KMS-11 (cell line): ENCODE measurements at regions not wholly inside any gene's neighbourhood (a gene's known extent, or its start where the extent isn't known, plus 50 kb on each side); places are given as distances from the start of the nearest gene placed in this dataset.
"Not testable (repeated sequence)": the region's sequence is repeated elsewhere in the genome, so short reads cannot be mapped to it uniquely, and the experiment has no call there.

Experiments
- H2AFZ ChIP-seq: fragments of 200-600 bp; sonication (generic); 2 replicates; pipeline ENCODE4 v1.6.1; 2016; ENCODE audit warnings: antibody characterized with exemption, mixed run types, low read depth
- H3K27ac ChIP-seq: fragments of 200-600 bp; sonication (generic); 2 replicates; pipeline ENCODE4 v1.6.1; 2016; ENCODE audit warnings: mild to moderate bottlenecking, mixed run types
- H3K27me3 ChIP-seq: fragments of 200-600 bp; sonication (generic); 2 replicates; pipeline ENCODE4 v1.6.1; 2017; ENCODE audit warnings: mild to moderate bottlenecking, low read depth, mixed run types, moderate library complexity; ENCODE audit not compliant: insufficient read depth
- H3K36me3 ChIP-seq: fragments of 200-600 bp; sonication (generic); 2 replicates; pipeline ENCODE4 v1.6.1; 2017; ENCODE audit warnings: mild to moderate bottlenecking, mixed run types; ENCODE audit not compliant: insufficient read depth
- H3K4me1 ChIP-seq: fragments of 200-600 bp; sonication (generic); 2 replicates; pipeline ENCODE4 v1.6.1; 2016; ENCODE audit warnings: mild to moderate bottlenecking, low read depth, mixed run types; ENCODE audit not compliant: poor library complexity, severe bottlenecking
- H3K4me2 ChIP-seq: fragments of 200-600 bp; sonication (generic); 2 replicates; pipeline ENCODE4 v1.7.0; 2016; ENCODE audit warnings: mild to moderate bottlenecking, mixed run types
- H3K4me3 ChIP-seq: fragments of 200-600 bp; sonication (generic); IDR thresholded peaks from 2 replicates; pipeline ENCODE4 v1.6.1; 2017; ENCODE audit warnings: low read depth, low read length, mixed read lengths; ENCODE audit not compliant: insufficient read depth
- H3K79me2 ChIP-seq: fragments of 200-600 bp; sonication (generic); 2 replicates; pipeline ENCODE4 v1.6.1; 2016; ENCODE audit warnings: low read depth, mixed run types; ENCODE audit not compliant: insufficient read depth
- H3K9ac ChIP-seq: fragments of 200-600 bp; sonication (generic); 2 replicates; pipeline ENCODE4 v1.6.1; 2016; ENCODE audit warnings: mild to moderate bottlenecking, mixed run types
- H4K20me1 ChIP-seq: fragments of 200-600 bp; sonication (generic); 2 replicates; pipeline ENCODE4 v1.6.1; 2016; ENCODE audit warnings: mild to moderate bottlenecking, mixed run types; ENCODE audit not compliant: insufficient read depth
- CTCF ChIP-seq: fragments of 200-600 bp; sonication (generic); conservative IDR thresholded peaks from 2 replicates; pipeline ENCODE4 v1.6.1; 2017; ENCODE audit warnings: low read depth, mild to moderate bottlenecking, antibody characterized with exemption, low read length, moderate library complexity, mixed read lengths

GRCh38 chr13:22877421-22877820, 303.4 kb upstream of the SGCG start:
- Histone ChIP-seq H3K27me3 (no peaks in the 10 kb centered on the region), H4K20me1 (no peaks in the 10 kb centered on the region), H3K27ac (no peak overlapping the region), H3K9ac (no peak overlapping the region), H3K4me2 (no peak overlapping the region), H3K36me3 (no peaks in the 10 kb centered on the region), H2AFZ (no peak overlapping the region), H3K4me3 (no peak overlapping the region), H3K79me2 (no peaks in the 10 kb centered on the region), H3K4me1 (no peaks in the 10 kb centered on the region)
- TF ChIP-seq CTCF: no peak

DNA sequence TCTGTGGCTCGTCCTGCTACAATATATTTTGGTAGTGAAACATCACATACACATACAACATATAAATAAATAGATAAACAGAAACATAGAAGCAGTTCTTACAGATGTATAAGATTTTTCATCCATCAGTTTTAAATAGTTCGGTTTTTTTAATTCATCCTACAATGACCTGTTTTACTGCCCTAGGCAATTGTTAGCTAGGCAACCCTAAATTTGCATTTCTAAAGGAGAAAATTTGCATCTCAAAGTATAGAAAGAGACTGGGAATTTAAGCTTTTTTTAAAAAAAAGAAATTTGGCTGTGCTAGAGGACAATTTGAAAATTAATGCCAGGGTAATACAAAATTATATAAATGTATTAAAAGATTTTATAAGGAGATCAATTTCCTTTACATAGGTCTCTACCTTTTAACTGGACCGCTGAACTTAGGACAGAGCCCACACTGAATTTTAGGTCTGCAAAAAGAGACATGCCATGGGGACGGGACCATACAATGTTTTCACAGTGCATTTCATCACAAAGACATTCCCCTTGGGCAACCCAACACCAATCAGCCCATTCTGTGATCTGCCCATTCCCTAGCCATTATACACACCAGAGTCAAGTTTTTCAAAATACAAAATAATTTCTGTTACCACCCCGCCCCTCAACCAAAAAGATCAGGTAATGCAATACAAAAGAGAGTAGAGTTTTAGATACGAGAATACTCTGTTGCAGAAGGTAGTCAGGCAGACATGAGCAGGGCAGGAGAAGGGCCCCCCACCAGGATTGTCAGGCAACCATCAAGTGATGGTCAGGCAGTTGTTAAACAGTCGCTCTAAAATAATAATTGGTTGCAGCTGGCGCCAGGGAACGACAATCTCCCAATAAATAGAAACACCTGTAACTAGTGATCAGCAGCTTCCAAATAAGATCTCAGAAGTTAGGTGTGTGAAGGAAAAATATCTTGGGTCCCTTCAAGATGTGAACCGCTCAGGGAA, 299.7 kb upstream of the SGCG start:
- Histone ChIP-seq H3K4me1 (no peaks in the 10 kb centered on the region), H3K27me3 (no peaks in the 10 kb centered on the region), H3K9ac (no peak overlapping the region), H4K20me1 (no peaks in the 10 kb centered on the region), H3K4me3 (no peak overlapping the region), H3K79me2 (no peaks in the 10 kb centered on the region), H3K36me3 (no peaks in the 10 kb centered on the region), H3K27ac (no peak overlapping the region), H2AFZ (no peak overlapping the region), H3K4me2 (no peak overlapping the region)
- no peak for TF ChIP-seq CTCF

DNA sequence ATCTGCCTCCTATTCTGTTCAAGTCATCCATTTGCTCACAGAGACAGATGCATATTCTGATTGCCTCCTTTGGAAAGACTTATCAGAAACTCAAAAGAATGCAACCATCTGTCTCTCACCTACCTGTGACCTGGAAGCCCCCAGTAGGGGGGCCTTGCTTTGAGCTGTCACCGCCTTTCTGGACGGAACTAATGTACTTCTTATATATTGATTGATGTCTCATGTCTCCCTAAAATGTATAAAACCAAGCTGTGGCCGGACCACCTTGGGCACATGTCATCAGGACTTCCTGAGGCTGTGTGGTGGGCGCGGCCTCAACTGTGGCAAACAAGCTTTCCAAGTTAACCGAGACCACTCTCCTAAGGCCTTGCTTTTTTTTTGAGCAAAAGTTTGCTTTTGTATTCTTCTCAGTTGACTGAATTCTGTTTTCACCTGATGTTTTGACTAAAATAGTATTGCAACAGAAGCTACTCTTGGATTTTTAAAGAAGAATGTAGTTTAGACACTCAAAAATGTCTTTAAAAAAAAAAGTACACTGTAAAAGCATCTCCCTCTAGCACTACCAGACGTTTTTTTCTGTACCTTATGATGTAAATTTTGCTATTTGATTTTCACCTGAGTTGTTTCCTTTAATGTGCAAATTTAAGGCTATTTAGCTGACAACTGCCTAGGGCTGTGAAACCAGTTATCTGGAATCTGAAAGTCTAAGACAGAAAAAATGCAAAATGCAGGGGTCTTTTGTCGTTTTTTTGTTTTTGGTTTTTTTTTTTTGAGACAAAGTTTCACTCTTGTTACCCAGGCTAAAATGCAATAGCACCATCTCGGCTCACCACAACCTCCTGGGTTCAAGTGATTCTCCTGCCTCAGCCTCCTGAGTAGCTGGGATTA, 298.8 kb upstream of the SGCG start:
- H2AFZ ChIP-seq, H3K27me3 ChIP-seq, H3K27ac ChIP-seq, H3K9ac ChIP-seq, H3K79me2 ChIP-seq, H3K4me2 ChIP-seq, H3K36me3 ChIP-seq, H3K4me1 ChIP-seq, H3K4me3 ChIP-seq, H4K20me1 ChIP-seq: not testable (repeated sequence)

GRCh38 chr13:22883262-22883840, 297.4 kb upstream of the SGCG start:
- Histone ChIP-seq H3K4me1 (no peaks in the 10 kb centered on the region), H3K27ac (no peak overlapping the region), H3K79me2 (no peaks in the 10 kb centered on the region), H3K4me2 (no peak overlapping the region), H3K27me3 (no peaks in the 10 kb centered on the region), H3K9ac (no peak overlapping the region), H4K20me1 (no peaks in the 10 kb centered on the region), H3K36me3 (no peaks in the 10 kb centered on the region), H3K4me3 (no peak overlapping the region), H2AFZ (no peak overlapping the region)
- no peak for TF ChIP-seq CTCF
